ENCODE measurements at regions not wholly inside any gene's neighbourhood (a gene's known extent, or its start where the extent isn't known, plus 50 kb on each side); places are given as distances from the start of the nearest gene placed in this dataset.

DNA sequence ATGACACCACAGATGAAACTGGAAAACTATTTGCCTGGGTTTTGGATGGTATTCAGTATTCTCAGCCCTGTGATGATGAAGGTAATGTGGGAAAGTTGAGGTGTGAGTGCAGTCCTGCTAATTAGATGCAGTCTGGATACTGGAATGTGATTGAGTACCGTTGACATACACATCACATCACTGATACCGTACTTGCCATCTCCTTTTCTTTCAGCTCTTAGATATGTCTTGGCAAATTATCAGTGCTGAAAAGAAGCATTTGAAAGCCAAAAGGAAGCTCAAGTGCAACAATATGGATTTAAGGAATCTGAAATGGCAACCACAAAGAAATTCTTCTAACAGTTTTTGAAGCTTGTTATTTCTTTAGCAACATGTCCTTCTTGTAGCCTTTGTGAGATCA lies 381.4 kb upstream of the TGFBR2 start:
- TF ChIP-seq, protein P1, sequence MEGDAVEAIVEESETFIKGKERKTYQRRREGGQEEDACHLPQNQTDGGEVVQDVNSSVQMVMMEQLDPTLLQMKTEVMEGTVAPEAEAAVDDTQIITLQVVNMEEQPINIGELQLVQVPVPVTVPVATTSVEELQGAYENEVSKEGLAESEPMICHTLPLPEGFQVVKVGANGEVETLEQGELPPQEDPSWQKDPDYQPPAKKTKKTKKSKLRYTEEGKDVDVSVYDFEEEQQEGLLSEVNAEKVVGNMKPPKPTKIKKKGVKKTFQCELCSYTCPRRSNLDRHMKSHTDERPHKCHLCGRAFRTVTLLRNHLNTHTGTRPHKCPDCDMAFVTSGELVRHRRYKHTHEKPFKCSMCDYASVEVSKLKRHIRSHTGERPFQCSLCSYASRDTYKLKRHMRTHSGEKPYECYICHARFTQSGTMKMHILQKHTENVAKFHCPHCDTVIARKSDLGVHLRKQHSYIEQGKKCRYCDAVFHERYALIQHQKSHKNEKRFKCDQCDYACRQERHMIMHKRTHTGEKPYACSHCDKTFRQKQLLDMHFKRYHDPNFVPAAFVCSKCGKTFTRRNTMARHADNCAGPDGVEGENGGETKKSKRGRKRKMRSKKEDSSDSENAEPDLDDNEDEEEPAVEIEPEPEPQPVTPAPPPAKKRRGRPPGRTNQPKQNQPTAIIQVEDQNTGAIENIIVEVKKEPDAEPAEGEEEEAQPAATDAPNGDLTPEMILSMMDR (IDR thresholded peaks at IDR 0.05) = no peak
- no peak for TF ChIP-seq POLR2A (IDR thresholded peaks at IDR 0.05)

Data from Peyer's patch (tissue), 4 donors.